AML-193 (cell line): ENCODE measurements at regions not wholly inside any gene's neighbourhood (a gene's known extent, or its start where the extent isn't known, plus 50 kb on each side); places are given as distances from the start of the nearest gene placed in this dataset.

Experiments used
- DNase-seq, 2 experiments: peaks; one replicate each; lab custom pipeline; 2025; lab: John Stamatoyannopoulos, UW

DNA sequence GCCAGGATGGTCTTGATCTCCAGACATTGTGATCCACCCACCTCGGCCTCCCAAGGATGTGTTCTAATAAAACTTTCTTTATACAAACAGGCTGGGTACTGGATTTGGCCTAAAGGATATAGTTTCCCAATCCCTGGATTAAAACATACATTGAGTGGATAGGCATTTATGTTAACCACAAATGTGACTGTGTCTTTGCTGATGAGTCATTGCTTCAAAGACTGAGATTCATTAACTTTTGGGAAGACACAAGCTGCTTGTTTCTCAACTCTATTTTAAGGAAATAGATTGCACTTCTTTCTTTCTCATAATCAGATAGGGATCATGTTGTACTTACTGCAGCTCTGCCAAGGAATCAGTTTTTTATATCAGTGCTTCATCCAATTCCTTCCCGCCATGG lies 131.3 kb upstream of the AGA start:
- DNase-seq = no peak

- no peak for DNase-seq
These were observed 132.2 kb upstream of the AGA start for GRCh38 chr4:177574446-177574845.

DNA sequence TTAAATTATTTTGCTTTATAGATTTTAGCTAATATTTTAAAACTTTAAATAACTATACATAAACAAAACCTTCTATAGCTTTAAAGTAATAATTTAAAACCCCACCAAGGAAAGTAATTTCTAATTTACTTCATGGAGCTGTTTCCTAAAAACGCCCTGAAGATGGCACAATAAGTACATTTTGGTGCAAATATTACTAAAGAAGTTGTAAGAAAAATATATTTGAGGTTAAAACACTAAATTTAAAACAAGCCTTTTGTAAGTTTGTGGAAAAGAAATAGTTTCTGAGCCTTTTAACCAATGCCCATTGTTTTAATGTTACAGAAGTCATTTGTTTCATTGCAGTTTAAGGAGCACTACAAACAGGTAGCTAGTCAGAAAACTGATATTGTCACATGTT lies 137.4 kb upstream of the AGA start:
- DNase-seq = no peak

- DNase-seq = no peak
These were observed 140.8 kb upstream of the AGA start for GRCh38 chr4:177582992-177583391.

GRCh38 chr4:177587989-177588388 lies 145.8 kb upstream of the AGA start:
- DNase-seq = no peak

DNA sequence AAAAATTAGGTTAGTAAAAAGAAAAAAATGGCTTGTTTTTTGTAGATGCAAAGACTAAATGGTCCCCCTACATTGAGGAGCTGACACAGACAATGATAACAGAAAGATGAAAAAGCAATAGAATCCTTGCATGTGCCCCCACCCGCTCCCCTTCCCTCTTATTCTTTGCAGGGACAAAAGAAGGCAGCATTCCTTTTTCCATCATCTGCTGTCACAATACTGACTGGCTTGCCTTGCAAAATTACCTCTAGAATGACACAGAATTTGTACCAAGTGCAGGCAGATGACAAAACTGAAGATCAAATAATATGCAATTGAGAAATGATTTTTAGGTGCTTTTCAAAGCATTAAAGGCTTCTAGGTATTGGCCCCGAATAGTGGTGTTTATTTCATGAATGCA lies 153.1 kb upstream of the AGA start:
- no peak for DNase-seq

DNA sequence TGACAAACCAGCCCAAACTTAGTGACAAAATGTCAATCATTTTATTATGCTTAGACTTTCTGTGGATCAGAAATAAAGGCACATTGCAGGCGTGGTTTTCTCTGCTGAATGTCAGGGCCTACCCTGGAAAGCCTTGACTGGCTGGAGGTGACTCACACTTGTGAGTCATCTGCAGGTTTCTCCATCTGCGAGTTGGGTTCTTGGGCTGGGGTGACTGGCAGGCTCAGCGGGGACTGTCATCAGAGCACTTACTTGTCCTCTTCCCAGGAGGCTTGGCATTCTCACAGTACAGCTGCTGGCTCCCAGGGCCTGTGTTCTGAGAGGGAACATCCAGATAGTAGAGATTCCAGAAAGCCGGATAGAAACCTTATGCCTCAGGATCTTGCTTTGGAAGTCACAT lies 153.8 kb upstream of the AGA start:
- no peak for DNase-seq

- DNase-seq = no peak
These were observed 154.8 kb upstream of the AGA start for GRCh38 chr4:177596991-177597390.

GRCh38 chr4:177605252-177605651 lies 163.0 kb upstream of the AGA start:
- DNase-seq = no peak

- DNase-seq = no peak
These were observed 164.9 kb upstream of the AGA start for GRCh38 chr4:177607111-177607573.

- DNase-seq = no peak
These were observed 169.9 kb upstream of the AGA start for GRCh38 chr4:177611974-177612664.

DNA sequence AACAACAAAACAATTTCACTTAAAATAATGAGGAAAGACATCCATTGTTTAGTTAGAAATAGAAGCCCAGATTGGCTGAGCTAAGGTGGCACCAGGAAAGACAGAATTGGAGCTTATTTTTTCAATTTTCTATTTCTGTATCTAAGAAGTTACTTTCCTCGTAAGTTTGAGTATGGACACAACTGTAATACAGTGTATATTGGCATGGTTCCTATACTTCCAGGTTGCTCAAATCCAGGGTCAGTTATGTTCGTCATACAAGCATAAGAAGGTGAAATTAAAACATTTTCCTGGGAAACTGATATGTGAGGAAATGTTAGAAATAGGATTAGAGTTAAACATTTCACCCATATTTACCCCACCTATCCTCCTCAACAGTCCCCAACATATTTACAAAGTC lies 170.4 kb upstream of the AGA start:
- DNase-seq = no peak

- no peak for DNase-seq
These were observed 190.2 kb upstream of the AGA start for GRCh38 chr4:177632481-177632880.

DNA sequence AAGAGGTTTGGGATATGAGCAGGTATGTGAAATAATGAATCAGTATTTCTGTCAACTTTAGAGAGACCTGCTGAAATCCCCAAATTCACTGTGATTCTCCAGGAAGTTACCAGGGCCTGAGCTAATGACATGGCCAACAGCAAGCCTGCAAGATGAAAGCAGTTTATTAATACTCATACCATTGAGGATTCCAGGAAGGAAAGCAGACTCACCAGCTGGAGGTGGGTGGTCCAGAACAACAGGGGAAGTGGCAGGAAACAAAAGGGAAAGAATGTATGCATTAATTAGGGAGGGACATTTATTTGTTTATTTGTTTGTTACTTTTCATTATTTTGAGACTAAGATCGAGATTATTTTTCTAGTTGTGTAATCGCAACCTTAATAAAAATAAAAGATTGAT lies 196.6 kb upstream of the AGA start:
- no peak for DNase-seq

GRCh38 chr4:177640864-177641263 lies 198.6 kb upstream of the AGA start:
- no peak for DNase-seq

DNA sequence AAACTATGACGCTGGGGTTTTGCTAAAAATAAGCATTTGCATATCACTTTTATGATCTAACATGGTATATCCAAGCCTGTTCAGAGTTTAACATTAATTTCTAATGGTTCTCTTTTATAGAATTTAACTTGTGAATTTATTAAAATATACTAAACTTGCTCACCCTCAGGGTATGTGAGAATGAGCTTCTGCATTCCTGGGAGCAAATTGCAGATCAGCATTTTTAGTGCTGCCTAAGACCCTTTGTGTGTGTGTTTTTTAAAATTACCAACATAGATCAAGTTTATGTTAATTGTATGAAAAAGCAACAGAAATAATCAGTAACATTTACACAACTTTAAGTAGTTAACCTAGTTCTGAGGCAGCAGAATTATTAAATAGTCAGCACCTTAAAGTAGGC lies 218.0 kb upstream of the AGA start:
- no peak for DNase-seq

- DNase-seq = no peak
These were observed 225.4 kb upstream of the AGA start for GRCh38 chr4:177667687-177668086.

- no peak for DNase-seq
These were observed 229.2 kb upstream of the AGA start for GRCh38 chr4:177671387-177671786.

DNA sequence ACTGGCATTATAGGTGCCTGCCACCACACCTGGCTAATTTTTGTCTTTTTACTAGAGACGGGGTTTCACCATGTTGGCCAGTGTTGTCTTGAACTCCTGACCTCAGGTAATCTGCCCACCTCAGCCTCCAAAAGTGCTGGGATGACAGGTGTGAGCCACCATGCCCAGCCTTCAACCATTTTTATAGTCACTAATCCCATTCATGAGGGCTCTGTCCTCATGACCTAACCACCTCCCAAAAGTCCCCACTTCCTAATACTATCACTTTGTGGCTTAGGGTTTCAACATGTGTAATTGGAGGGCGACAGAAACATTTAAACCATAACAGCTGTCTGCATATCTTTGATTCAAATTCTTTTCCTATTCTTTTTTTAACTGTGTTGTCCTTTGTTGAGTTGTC lies 229.6 kb upstream of the AGA start:
- DNase-seq = no peak

DNA sequence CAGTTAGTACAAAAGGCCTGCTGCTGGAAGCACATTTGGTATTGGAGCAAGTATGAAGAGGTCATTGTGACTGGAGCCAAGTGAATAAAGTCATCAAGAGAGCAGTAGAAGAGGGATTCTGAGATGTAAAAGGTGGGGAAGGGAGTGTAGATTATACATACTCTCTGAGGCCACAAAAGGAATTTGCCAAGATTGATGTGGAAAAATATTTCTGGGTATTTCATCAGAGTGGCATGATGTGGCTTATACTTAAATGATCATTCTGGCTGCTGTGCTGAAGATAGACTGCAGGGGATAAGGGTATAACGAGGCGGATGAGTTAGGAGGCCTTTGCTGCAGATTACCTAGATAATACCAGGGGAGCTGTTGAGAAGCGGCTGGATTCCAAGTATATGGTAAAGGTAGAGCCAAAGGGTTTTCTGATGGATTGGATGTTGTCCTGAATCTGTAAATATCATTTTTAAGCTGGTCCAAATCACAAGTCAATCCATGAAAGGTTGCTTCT lies 231.8 kb upstream of the AGA start:
- no peak for DNase-seq

DNA sequence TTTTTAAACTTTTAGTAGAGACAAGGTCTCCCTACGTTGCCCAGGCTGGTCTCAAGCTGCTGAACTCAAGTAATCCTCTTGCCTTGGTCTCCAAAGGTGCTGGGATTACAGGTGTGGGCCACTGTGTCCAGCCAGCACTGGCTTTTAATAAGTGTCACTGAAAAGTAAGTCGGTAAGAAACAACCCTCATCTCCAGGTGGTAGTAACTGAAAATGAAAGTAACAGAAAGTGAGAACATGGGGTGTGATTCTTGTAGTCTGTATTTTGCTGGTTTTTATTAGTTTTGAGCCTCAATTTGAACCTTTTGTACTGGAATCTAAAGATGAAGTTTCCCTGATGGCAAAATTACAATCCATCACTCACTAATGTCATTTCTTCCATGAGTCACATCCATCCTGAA lies 238.1 kb upstream of the AGA start:
- DNase-seq = no peak

DNA sequence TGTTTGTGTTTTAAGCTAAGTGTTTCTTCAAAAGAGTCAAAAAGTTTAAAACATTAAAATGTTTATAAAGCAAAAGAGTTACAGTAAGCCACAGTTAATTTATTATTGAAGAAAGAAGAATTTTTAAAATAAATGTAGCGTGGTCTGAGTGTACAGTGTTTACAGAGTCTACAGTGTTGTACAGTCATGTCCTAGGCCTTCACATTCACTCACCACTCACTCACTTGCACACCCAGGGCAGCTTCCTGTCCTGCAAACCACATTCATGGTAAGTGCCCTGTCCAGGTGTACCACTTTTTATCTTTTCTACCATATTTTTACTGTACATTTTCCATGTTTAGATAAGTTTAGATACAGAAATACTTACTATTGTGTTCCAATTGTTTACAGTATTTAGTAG lies 239.7 kb upstream of the AGA start:
- no peak for DNase-seq

DNA sequence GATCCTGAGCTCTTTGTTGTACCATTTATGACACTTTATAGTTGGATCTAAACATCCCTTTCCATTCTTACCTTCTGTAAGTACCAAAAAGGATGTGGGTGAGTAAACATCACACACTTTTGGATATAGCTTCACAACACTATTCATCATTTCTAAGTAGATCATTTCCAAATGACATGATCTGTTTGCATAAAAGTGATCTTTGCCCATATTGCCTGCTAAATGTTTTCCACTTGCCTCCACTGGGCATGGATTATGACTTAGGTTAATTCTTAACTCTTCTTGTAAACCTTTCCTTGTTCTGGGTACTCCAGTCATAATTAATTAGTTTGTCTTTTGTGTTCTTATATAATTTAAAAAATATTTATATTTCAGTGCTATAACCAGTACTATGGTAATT lies 244.9 kb upstream of the AGA start:
- DNase-seq = no peak

GRCh38 chr4:177692907-177693306 lies 250.7 kb upstream of the AGA start:
- no peak for DNase-seq
